GM12872 (cell line): ENCODE measurements at regions not wholly inside any gene's neighbourhood (a gene's known extent, or its start where the extent isn't known, plus 50 kb on each side); places are given as distances from the start of the nearest gene placed in this dataset.

Experiments
- CTCF ChIP-seq: IDR thresholded peaks from 3 replicates; pipeline ENCODE4 v1.5.1; 2011; ENCODE audit warnings: low read depth, mild to moderate bottlenecking, low read length, moderate library complexity; ENCODE audit not compliant: insufficient read depth

DNA sequence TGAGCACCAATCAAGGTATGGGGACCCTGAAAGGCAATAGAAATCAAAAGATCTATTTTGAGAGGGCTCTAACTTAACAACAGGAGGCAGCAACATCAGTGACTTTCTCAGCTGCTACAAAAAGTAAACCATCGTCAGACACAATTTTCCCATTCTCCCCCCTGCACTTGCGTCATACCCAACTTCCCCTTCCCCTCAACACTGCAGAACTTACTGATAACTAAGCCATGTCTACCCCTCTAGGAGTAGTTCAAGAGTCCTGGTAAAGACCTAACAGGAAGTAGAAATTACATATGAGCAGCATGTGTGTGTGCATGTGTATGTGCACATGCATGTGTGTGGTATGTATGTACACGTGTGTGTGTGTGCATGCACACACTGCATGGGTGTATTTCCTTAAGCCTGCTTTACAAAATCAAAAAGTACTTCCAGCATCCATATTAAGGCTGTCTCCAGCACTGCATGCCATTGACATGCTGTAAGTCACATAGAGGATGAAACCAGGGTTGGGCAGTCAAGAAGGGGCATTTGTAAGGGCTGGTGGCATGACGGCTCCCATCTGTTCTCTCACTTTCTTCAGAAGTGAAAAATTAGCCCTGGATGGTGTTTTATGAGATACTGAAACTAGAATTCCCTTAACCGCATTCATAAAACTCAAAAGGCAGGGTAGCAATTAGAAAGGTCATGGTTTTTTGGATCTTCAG is 460.1 kb upstream of the RUNX1 start:
- no peak for TF ChIP-seq CTCF

GRCh38 chr21:35508139-35508888 is 459.2 kb upstream of the RUNX1 start:
- no peak for TF ChIP-seq CTCF

- TF ChIP-seq CTCF, result no peak
Measured at GRCh38 chr21:35507181-35507759, 458.2 kb upstream of the RUNX1 start.

DNA sequence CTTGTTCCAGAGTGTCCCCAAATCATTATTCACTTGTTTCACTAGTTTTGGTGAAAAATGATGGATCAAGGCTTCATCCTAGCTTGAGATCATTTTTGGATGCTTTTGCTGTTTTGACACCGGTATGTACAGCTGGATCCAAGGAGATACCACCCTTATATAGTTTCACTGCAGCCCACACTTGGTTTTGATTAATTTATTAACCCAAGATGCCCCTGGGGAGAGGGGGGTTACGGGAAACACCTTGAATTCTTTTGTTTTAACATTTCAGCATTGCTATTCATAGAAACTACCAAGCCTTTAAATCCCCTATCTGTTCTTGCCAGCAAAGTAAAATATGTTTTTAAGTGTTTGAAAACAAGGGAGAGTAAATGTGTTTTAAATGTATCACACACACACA is 457.7 kb upstream of the RUNX1 start:
- no peak for TF ChIP-seq CTCF

DNA sequence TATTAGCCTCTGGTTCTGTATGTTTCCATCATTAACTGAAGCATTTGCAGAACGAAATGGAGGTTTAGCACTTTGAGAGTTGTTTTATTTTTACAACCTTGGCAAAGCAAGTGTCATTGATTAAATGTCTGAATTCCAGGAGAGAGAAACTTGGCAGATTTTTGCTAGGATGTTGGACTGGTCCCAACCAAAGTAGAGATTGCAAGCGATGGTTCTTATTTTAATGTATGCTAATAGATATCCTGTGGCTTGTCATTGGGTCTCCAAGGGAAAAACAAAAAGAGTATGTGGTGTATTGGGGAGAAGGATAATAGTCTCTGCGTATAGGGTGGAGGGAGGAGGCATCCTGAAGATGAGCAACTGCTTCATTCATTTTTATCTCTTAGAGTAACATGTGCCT is 457.2 kb upstream of the RUNX1 start:
- no peak for TF ChIP-seq CTCF

- TF ChIP-seq CTCF, result no peak
Measured at GRCh38 chr21:35504951-35505466, 455.9 kb upstream of the RUNX1 start.

GRCh38 chr21:35504277-35504676 is 455.2 kb upstream of the RUNX1 start:
- no peak for TF ChIP-seq CTCF
